IPS-20b (cell line): ENCODE measurements at regions not wholly inside any gene's neighbourhood (a gene's known extent, or its start where the extent isn't known, plus 50 kb on each side); places are given as distances from the start of the nearest gene placed in this dataset.
"Not testable (repeated sequence)": the region's sequence is repeated elsewhere in the genome, so short reads cannot be mapped to it uniquely, and the experiment has no call there.

Source experiments
- H3K27ac ChIP-seq: one replicate; pipeline ENCODE4 v1.5.1; 2013; ENCODE audit warnings: low read length
- H3K27me3 ChIP-seq: 2 replicates; pipeline ENCODE4 v1.6.1; 2013; ENCODE audit warnings: mild to moderate bottlenecking, low read length, inconsistent platforms; ENCODE audit not compliant: insufficient read depth
- H3K36me3 ChIP-seq: 2 replicates; pipeline ENCODE4 v1.6.1; 2013; ENCODE audit warnings: low read depth, mild to moderate bottlenecking, inconsistent platforms, low read length, moderate library complexity; ENCODE audit not compliant: insufficient read depth
- H3K4me1 ChIP-seq: 2 replicates; pipeline ENCODE4 v1.6.1; 2013; ENCODE audit warnings: mild to moderate bottlenecking, control low read depth, inconsistent platforms, low read length, moderate library complexity; ENCODE audit not compliant: insufficient read depth
- H3K4me3 ChIP-seq: 2 replicates; pipeline ENCODE4 v1.5.1; 2013; ENCODE audit warnings: mild to moderate bottlenecking, low read length, inconsistent platforms
- H3K9ac ChIP-seq: 2 replicates; pipeline ENCODE4 v1.6.1; 2013; ENCODE audit warnings: low read depth, mild to moderate bottlenecking, inconsistent platforms, low read length, moderate library complexity
- H3K9me3 ChIP-seq: 2 replicates; pipeline ENCODE4 v1.6.1; 2013; ENCODE audit warnings: mild to moderate bottlenecking, low read depth, low read length, inconsistent platforms; ENCODE audit not compliant: insufficient read depth

GRCh38 chr6:133804265-133804664 lies 84.6 kb upstream of the TCF21 start:
- H3K4me1 ChIP-seq: no peaks in the 10 kb centered on the region
- H3K9ac ChIP-seq: no peak overlapping the region
- no peak overlapping the region for H3K27ac ChIP-seq
- no peak overlapping the region for H3K4me3 ChIP-seq
- H3K27me3 ChIP-seq: no peaks in the 10 kb centered on the region
- H3K9me3 ChIP-seq: no peaks in the 10 kb centered on the region
- no peaks in the 10 kb centered on the region for H3K36me3 ChIP-seq

GRCh38 chr6:133805876-133806275 lies 83.0 kb upstream of the TCF21 start:
- Histone ChIP-seq H3K9ac (no peak overlapping the region), H3K27me3 (no peaks in the 10 kb centered on the region)

GRCh38 chr6:133806382-133807140 lies 82.4 kb upstream of the TCF21 start:
- no peak overlapping the region for H3K9ac ChIP-seq
- H3K9me3 ChIP-seq: peaks cover 10% of the 10 kb centered on the region; the same call in 1 of the 2 replicates
- H3K36me3 ChIP-seq: no peaks in the 10 kb centered on the region
- H3K27ac ChIP-seq: no peak overlapping the region
- no peak overlapping the region for H3K4me3 ChIP-seq
- no peaks in the 10 kb centered on the region for H3K4me1 ChIP-seq
- no peaks in the 10 kb centered on the region for H3K27me3 ChIP-seq

More at GRCh38 chr6:133805876-133806275, 83.0 kb upstream of the TCF21 start:
- Histone ChIP-seq H3K36me3 (no peaks in the 10 kb centered on the region), H3K4me1 (no peaks in the 10 kb centered on the region), H3K9me3 (0 out of 2 replicates have a peak, but pooled peaks cover 6% of the 10 kb centered on the region), H3K4me3 (no peak overlapping the region), H3K27ac (no peak overlapping the region)

GRCh38 chr6:133807501-133807900 lies 81.4 kb upstream of the TCF21 start:
- peaks cover 14% of the 10 kb centered on the region; the same call in 1 of the 2 replicates for H3K9me3 ChIP-seq
- H3K27ac ChIP-seq: no peak overlapping the region
- H3K4me3 ChIP-seq: no peak overlapping the region
- no peaks in the 10 kb centered on the region for H3K36me3 ChIP-seq
- H3K27me3 ChIP-seq: no peaks in the 10 kb centered on the region
- no peak overlapping the region for H3K9ac ChIP-seq
- no peaks in the 10 kb centered on the region for H3K4me1 ChIP-seq

GRCh38 chr6:133809406-133809805 lies 79.5 kb upstream of the TCF21 start:
- no peaks in the 10 kb centered on the region for H3K27me3 ChIP-seq
- H3K9ac ChIP-seq: no peak overlapping the region
- H3K9me3 ChIP-seq: peaks cover 14% of the 10 kb centered on the region; the same call in 1 of the 2 replicates
- H3K36me3 ChIP-seq: no peaks in the 10 kb centered on the region
- no peak overlapping the region for H3K4me3 ChIP-seq
- no peaks in the 10 kb centered on the region for H3K4me1 ChIP-seq
- H3K27ac ChIP-seq: no peak overlapping the region

GRCh38 chr6:133811557-133811956 lies 77.4 kb upstream of the TCF21 start:
- no peak overlapping the region for H3K4me3 ChIP-seq
- no peaks in the 10 kb centered on the region for H3K4me1 ChIP-seq
- H3K9ac ChIP-seq: no peak overlapping the region
- peaks cover 14% of the 10 kb centered on the region; the same call in 1 of the 2 replicates for H3K9me3 ChIP-seq
- H3K36me3 ChIP-seq: no peaks in the 10 kb centered on the region
- H3K27ac ChIP-seq: no peak overlapping the region
- no peaks in the 10 kb centered on the region for H3K27me3 ChIP-seq

- not testable (repeated sequence) for H3K27me3 ChIP-seq, H3K4me3 ChIP-seq, H3K4me1 ChIP-seq, H3K9ac ChIP-seq, H3K36me3 ChIP-seq, H3K27ac ChIP-seq
- peaks cover 14% of the 10 kb centered on the region; the same call in 1 of the 2 replicates for H3K9me3 ChIP-seq
Observed at GRCh38 chr6:133812446-133812845, 76.5 kb upstream of the TCF21 start.

- H3K36me3 ChIP-seq: no peaks in the 10 kb centered on the region
- H3K27me3 ChIP-seq: no peaks in the 10 kb centered on the region
- peaks cover 14% of the 10 kb centered on the region; the same call in 1 of the 2 replicates for H3K9me3 ChIP-seq
- no peak overlapping the region for H3K9ac ChIP-seq
- no peak overlapping the region for H3K27ac ChIP-seq
- H3K4me1 ChIP-seq: no peaks in the 10 kb centered on the region
- H3K4me3 ChIP-seq: no peak overlapping the region
Observed at GRCh38 chr6:133814238-133814637, 74.7 kb upstream of the TCF21 start.

GRCh38 chr6:133814797-133815196 lies 74.1 kb upstream of the TCF21 start:
- Histone ChIP-seq H3K36me3 (no peaks in the 10 kb centered on the region), H3K27me3 (no peaks in the 10 kb centered on the region), H3K4me1 (no peaks in the 10 kb centered on the region)

GRCh38 chr6:133815313-133815712 lies 73.6 kb upstream of the TCF21 start:
- H3K4me3 ChIP-seq: no peak overlapping the region
- H3K27ac ChIP-seq: no peak overlapping the region
- no peaks in the 10 kb centered on the region for H3K27me3 ChIP-seq
- H3K4me1 ChIP-seq: no peaks in the 10 kb centered on the region
- peaks cover 10% of the 10 kb centered on the region; the same call in 1 of the 2 replicates for H3K9me3 ChIP-seq
- no peaks in the 10 kb centered on the region for H3K36me3 ChIP-seq
- H3K9ac ChIP-seq: no peak overlapping the region

More at GRCh38 chr6:133814797-133815196, 74.1 kb upstream of the TCF21 start:
- Histone ChIP-seq H3K9me3 (peaks cover 14% of the 10 kb centered on the region; the same call in 1 of the 2 replicates), H3K27ac (no peak overlapping the region), H3K4me3 (no peak overlapping the region), H3K9ac (no peak overlapping the region)

- Histone ChIP-seq H3K4me1 (no peaks in the 10 kb centered on the region), H3K9me3 (peaks cover 6% of the 10 kb centered on the region; the same call in 1 of the 2 replicates), H3K36me3 (no peaks in the 10 kb centered on the region), H3K27me3 (no peaks in the 10 kb centered on the region), H3K27ac (no peak overlapping the region), H3K9ac (no peak overlapping the region), H3K4me3 (no peak overlapping the region)
Observed at GRCh38 chr6:133816171-133816570, 72.7 kb upstream of the TCF21 start.

GRCh38 chr6:133817460-133818047 lies 71.4 kb upstream of the TCF21 start:
- Histone ChIP-seq H3K9me3 (no peaks in the 10 kb centered on the region), H3K36me3 (no peaks in the 10 kb centered on the region), H3K4me1 (no peaks in the 10 kb centered on the region), H3K27me3 (no peaks in the 10 kb centered on the region), H3K4me3 (no peak overlapping the region), H3K9ac (no peak overlapping the region), H3K27ac (no peak overlapping the region)
